WTC11 (cell line): ENCODE measurements at regions not wholly inside any gene's neighbourhood (a gene's known extent, or its start where the extent isn't known, plus 50 kb on each side); places are given as distances from the start of the nearest gene placed in this dataset.

Source experiments
- SP1 ChIP-seq: sonication (generic); formaldehyde crosslinking; conservative IDR thresholded peaks from 2 replicates; pipeline ENCODE4 v1.8.1; 2022; ENCODE audit warnings: missing genetic modification reagents
- TCF7 ChIP-seq: sonication (generic); formaldehyde crosslinking; IDR thresholded peaks from 2 replicates; pipeline ENCODE4 v1.8.0; 2022; ENCODE audit warnings: mild to moderate bottlenecking, low read depth, missing genetic modification reagents, moderate library complexity
- TP53 ChIP-seq: sonication (generic); formaldehyde crosslinking; IDR thresholded peaks from 2 replicates; pipeline ENCODE4 v1.8.1; 2023; ENCODE audit warnings: mild to moderate bottlenecking, missing genetic modification reagents
- ZNF138 ChIP-seq: sonication (generic); formaldehyde crosslinking; conservative IDR thresholded peaks from 2 replicates; pipeline ENCODE4 v1.8.1; 2022; ENCODE audit warnings: mild to moderate bottlenecking, moderate library complexity, missing genetic modification reagents
- ZNF263 ChIP-seq: sonication (generic); formaldehyde crosslinking; IDR thresholded peaks from 2 replicates; pipeline ENCODE4 v1.8.1; 2022; ENCODE audit warnings: low read depth, mild to moderate bottlenecking, moderate library complexity, missing genetic modification reagents
- ZNF423 ChIP-seq: fragments of 250-450 bp; sonication (Bioruptor Pico); IDR thresholded peaks from 2 replicates; pipeline ENCODE4 v2.1.2; 2022; ENCODE audit warnings: mild to moderate bottlenecking, moderate library complexity
- TF ChIP-seq, protein P1 (sequence below): sonication (generic); formaldehyde crosslinking; IDR thresholded peaks from 2 replicates; pipeline ENCODE4 v1.8.1; 2022; ENCODE audit warnings: low read depth, mild to moderate bottlenecking, moderate library complexity, missing genetic modification reagents, borderline replicate concordance
- TF ChIP-seq, protein P2 (sequence below): fragments of 200-600 bp; IDR thresholded peaks from 2 replicates; pipeline ENCODE4 v1.8.0; 2022; ENCODE audit warnings: antibody characterized with exemption
- TF ChIP-seq, protein P3 (sequence below): sonication (generic); formaldehyde crosslinking; IDR thresholded peaks from 2 replicates; pipeline ENCODE4 v1.8.1; 2023; ENCODE audit warnings: mild to moderate bottlenecking, missing genetic modification reagents, moderate library complexity
- TF ChIP-seq, protein P4 (sequence below): sonication (generic); formaldehyde crosslinking; IDR thresholded peaks from 2 replicates; pipeline ENCODE4 v1.8.0; 2023; ENCODE audit warnings: missing genetic modification reagents, mild to moderate bottlenecking, borderline replicate concordance

DNA sequence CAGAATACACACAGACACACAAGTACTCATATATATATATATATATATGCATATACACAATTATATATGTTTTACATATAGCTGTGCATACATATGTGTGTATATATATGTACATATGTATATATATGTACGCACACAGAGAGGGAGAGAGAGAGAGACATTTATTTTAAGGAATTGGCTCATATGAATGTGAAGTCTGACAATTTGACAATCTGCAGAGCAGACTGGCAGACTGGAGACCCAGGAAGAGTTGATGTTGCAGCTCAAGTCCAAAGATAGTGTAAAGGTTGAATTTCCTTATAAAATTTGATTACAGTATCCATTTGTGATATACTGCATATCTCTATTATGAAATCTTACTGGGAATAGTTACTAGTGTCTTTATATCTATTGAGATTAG, 1330.3 kb upstream of the CADM2 start:
- TF ChIP-seq, protein P1, sequence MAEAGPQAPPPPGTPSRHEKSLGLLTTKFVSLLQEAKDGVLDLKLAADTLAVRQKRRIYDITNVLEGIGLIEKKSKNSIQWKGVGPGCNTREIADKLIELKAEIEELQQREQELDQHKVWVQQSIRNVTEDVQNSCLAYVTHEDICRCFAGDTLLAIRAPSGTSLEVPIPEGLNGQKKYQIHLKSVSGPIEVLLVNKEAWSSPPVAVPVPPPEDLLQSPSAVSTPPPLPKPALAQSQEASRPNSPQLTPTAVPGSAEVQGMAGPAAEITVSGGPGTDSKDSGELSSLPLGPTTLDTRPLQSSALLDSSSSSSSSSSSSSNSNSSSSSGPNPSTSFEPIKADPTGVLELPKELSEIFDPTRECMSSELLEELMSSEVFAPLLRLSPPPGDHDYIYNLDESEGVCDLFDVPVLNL (CRISPR knock-in tag), result no peak
- TF ChIP-seq, protein P2, sequence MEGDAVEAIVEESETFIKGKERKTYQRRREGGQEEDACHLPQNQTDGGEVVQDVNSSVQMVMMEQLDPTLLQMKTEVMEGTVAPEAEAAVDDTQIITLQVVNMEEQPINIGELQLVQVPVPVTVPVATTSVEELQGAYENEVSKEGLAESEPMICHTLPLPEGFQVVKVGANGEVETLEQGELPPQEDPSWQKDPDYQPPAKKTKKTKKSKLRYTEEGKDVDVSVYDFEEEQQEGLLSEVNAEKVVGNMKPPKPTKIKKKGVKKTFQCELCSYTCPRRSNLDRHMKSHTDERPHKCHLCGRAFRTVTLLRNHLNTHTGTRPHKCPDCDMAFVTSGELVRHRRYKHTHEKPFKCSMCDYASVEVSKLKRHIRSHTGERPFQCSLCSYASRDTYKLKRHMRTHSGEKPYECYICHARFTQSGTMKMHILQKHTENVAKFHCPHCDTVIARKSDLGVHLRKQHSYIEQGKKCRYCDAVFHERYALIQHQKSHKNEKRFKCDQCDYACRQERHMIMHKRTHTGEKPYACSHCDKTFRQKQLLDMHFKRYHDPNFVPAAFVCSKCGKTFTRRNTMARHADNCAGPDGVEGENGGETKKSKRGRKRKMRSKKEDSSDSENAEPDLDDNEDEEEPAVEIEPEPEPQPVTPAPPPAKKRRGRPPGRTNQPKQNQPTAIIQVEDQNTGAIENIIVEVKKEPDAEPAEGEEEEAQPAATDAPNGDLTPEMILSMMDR, result no peak
- TF ChIP-seq TP53, result no peak
- TF ChIP-seq ZNF423 (CRISPR knock-in tag), result no peak
- no peak for TF ChIP-seq ZNF263 (CRISPR knock-in tag)
- TF ChIP-seq SP1 (CRISPR knock-in tag), result no peak
- TF ChIP-seq, protein P3, sequence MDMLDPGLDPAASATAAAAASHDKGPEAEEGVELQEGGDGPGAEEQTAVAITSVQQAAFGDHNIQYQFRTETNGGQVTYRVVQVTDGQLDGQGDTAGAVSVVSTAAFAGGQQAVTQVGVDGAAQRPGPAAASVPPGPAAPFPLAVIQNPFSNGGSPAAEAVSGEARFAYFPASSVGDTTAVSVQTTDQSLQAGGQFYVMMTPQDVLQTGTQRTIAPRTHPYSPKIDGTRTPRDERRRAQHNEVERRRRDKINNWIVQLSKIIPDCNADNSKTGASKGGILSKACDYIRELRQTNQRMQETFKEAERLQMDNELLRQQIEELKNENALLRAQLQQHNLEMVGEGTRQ (CRISPR knock-in tag), result no peak
- TF ChIP-seq, protein P4, sequence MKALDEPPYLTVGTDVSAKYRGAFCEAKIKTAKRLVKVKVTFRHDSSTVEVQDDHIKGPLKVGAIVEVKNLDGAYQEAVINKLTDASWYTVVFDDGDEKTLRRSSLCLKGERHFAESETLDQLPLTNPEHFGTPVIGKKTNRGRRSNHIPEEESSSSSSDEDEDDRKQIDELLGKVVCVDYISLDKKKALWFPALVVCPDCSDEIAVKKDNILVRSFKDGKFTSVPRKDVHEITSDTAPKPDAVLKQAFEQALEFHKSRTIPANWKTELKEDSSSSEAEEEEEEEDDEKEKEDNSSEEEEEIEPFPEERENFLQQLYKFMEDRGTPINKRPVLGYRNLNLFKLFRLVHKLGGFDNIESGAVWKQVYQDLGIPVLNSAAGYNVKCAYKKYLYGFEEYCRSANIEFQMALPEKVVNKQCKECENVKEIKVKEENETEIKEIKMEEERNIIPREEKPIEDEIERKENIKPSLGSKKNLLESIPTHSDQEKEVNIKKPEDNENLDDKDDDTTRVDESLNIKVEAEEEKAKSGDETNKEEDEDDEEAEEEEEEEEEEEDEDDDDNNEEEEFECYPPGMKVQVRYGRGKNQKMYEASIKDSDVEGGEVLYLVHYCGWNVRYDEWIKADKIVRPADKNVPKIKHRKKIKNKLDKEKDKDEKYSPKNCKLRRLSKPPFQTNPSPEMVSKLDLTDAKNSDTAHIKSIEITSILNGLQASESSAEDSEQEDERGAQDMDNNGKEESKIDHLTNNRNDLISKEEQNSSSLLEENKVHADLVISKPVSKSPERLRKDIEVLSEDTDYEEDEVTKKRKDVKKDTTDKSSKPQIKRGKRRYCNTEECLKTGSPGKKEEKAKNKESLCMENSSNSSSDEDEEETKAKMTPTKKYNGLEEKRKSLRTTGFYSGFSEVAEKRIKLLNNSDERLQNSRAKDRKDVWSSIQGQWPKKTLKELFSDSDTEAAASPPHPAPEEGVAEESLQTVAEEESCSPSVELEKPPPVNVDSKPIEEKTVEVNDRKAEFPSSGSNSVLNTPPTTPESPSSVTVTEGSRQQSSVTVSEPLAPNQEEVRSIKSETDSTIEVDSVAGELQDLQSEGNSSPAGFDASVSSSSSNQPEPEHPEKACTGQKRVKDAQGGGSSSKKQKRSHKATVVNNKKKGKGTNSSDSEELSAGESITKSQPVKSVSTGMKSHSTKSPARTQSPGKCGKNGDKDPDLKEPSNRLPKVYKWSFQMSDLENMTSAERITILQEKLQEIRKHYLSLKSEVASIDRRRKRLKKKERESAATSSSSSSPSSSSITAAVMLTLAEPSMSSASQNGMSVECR (CRISPR knock-in tag), result no peak
- TF ChIP-seq ZNF138 (CRISPR knock-in tag), result no peak
- no peak for TF ChIP-seq TCF7 (CRISPR knock-in tag)
